OCI-LY7 (cell line): ENCODE measurements at regions not wholly inside any gene's neighbourhood (a gene's known extent, or its start where the extent isn't known, plus 50 kb on each side); places are given as distances from the start of the nearest gene placed in this dataset.
"Not testable (repeated sequence)": the region's sequence is repeated elsewhere in the genome, so short reads cannot be mapped to it uniquely, and the experiment has no call there.

Experiments used
- BruUV-seq: library from RNA; stranded (reverse); fragments of 400-500 nt; replicated peaks from 2 replicates; lab custom pipeline; 2021; lab: Mats Ljungman, UMichigan
- CTCF ChIA-PET: fragments of 300-600 bp; sonication (Branson Sonifier 250); formaldehyde crosslinking; loops from one replicate; lab custom pipeline; 2022; ENCODE audit warnings: antibody characterized with exemption; ENCODE audit not compliant: unreplicated experiment; lab: Charles Lee
- POLR2A ChIA-PET: fragments of 300-600 bp; sonication (Branson Sonifier 250); formaldehyde crosslinking; loops from one replicate; lab custom pipeline; 2022; ENCODE audit warnings: antibody characterized with exemption; lab: Charles Lee
- DNase-seq: peaks from one replicate; pipeline ENCODE4 v3.0.0-alpha.2; 2015; ENCODE audit warnings: low spot score
- H2AFZ ChIP-seq: fragments of 200-600 bp; sonication (generic), shearing (Covaris generic); 2 replicates; pipeline ENCODE4 v1.6.1; 2014; ENCODE audit warnings: mild to moderate bottlenecking, antibody characterized with exemption, low read length, moderate library complexity
- H3K27ac ChIP-seq: fragments of 200-600 bp; sonication (generic); 2 replicates; pipeline ENCODE4 v1.5.1; 2014; ENCODE audit warnings: mixed run types, low read depth, mild to moderate bottlenecking, moderate library complexity, low read length, inconsistent platforms; ENCODE audit not compliant: poor library complexity, severe bottlenecking
- H3K36me3 ChIP-seq: fragments of 200-600 bp; sonication (generic); 2 replicates; pipeline ENCODE4 v1.6.1; 2014; ENCODE audit warnings: mild to moderate bottlenecking, antibody characterized with exemption, low read length, moderate library complexity, mixed read lengths; ENCODE audit not compliant: insufficient read depth
- H3K4me1 ChIP-seq: fragments of 200-600 bp; sonication (generic); 2 replicates; pipeline ENCODE4 v1.5.1; 2014; ENCODE audit warnings: mild to moderate bottlenecking, low read length; ENCODE audit not compliant: insufficient read depth, poor library complexity, severe bottlenecking
- H3K4me2 ChIP-seq: fragments of 200-600 bp; sonication (generic); 2 replicates; pipeline ENCODE4 v1.6.1; 2014; ENCODE audit warnings: mild to moderate bottlenecking, low read length
- H3K4me3 ChIP-seq: fragments of 200-600 bp; sonication (generic); 2 replicates; pipeline ENCODE4 v1.5.1; 2014; ENCODE audit warnings: mild to moderate bottlenecking, low read depth, low read length; ENCODE audit not compliant: poor library complexity, severe bottlenecking
- H3K79me2 ChIP-seq: fragments of 200-600 bp; sonication (generic); 2 replicates; pipeline ENCODE4 v1.6.1; 2016; ENCODE audit warnings: low read depth, mild to moderate bottlenecking, low read length, moderate library complexity, mixed read lengths; ENCODE audit not compliant: insufficient read depth
- H3K9me2 ChIP-seq: fragments of 200-600 bp; sonication (generic); 2 replicates; pipeline ENCODE4 v1.6.1; 2016; ENCODE audit warnings: mild to moderate bottlenecking, low read length, mixed read lengths; ENCODE audit not compliant: insufficient read depth
- H3K9me3 ChIP-seq: fragments of 200-600 bp; sonication (generic); 2 replicates; pipeline ENCODE4 v1.6.1; 2014; ENCODE audit warnings: mild to moderate bottlenecking, mixed run types, low read length, mixed read lengths
- H4K20me1 ChIP-seq: fragments of 200-600 bp; sonication (generic); 2 replicates; pipeline ENCODE4 v1.6.1; 2014; ENCODE audit warnings: mild to moderate bottlenecking, antibody characterized with exemption, low read length, moderate library complexity, mixed read lengths; ENCODE audit not compliant: insufficient read depth
- EZH2phosphoT487 ChIP-seq: fragments of 200-600 bp; sonication (generic); IDR thresholded peaks from 2 replicates; pipeline ENCODE4 v1.6.1; 2018; ENCODE audit warnings: low read depth, borderline replicate concordance, mild to moderate bottlenecking, mixed run types, antibody characterized with exemption, low read length, moderate library complexity, mixed read lengths
- intact Hi-C: fragments of 100-400 bp; cut with micrococcal nuclease; formaldehyde crosslinking; loops from one replicate; pipeline ENCODE4 v1.10.0; 2022; ENCODE audit not compliant: unreplicated experiment
- TF ChIP-seq, protein P1 (sequence below): fragments of 200-600 bp; sonication (generic); conservative IDR thresholded peaks from 2 replicates; pipeline ENCODE4 v1.5.1; 2014; ENCODE audit warnings: mild to moderate bottlenecking, antibody characterized with exemption, low read length, moderate library complexity, mixed read lengths

- intact Hi-C loops: no loop called here
- H2AFZ ChIP-seq: no peak overlapping the region
- CTCF ChIA-PET: no interaction called here
Measured at GRCh38 chr7:119996634-119997033, 276.3 kb upstream of the KCND2 start.

GRCh38 chr7:119999738-120000475, 273.1 kb upstream of the KCND2 start:
- CTCF ChIA-PET: no interaction called here
- TF ChIP-seq, protein P1, sequence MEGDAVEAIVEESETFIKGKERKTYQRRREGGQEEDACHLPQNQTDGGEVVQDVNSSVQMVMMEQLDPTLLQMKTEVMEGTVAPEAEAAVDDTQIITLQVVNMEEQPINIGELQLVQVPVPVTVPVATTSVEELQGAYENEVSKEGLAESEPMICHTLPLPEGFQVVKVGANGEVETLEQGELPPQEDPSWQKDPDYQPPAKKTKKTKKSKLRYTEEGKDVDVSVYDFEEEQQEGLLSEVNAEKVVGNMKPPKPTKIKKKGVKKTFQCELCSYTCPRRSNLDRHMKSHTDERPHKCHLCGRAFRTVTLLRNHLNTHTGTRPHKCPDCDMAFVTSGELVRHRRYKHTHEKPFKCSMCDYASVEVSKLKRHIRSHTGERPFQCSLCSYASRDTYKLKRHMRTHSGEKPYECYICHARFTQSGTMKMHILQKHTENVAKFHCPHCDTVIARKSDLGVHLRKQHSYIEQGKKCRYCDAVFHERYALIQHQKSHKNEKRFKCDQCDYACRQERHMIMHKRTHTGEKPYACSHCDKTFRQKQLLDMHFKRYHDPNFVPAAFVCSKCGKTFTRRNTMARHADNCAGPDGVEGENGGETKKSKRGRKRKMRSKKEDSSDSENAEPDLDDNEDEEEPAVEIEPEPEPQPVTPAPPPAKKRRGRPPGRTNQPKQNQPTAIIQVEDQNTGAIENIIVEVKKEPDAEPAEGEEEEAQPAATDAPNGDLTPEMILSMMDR: no peak

More at GRCh38 chr7:119996634-119997033, 276.3 kb upstream of the KCND2 start:
- Histone ChIP-seq H3K9me2 (no peaks in the 10 kb centered on the region), H3K4me3 (no peak overlapping the region), H3K4me1 (no peaks in the 10 kb centered on the region), H4K20me1 (no peaks in the 10 kb centered on the region), H3K4me2 (no peak overlapping the region), H3K36me3 (no peaks in the 10 kb centered on the region), H3K79me2 (no peaks in the 10 kb centered on the region), H3K9me3 (no peaks in the 10 kb centered on the region), H3K27ac (no peak overlapping the region)
- BruUV-seq: no TSS peak
- POLR2A ChIA-PET: interaction anchor here (0.7 kb wide), 2 partner anchors 33 to 38 kb away, joined by 3 to 4 read pairs; no protein-coding TSS in a partner anchor
- DNase-seq: no peak
- no peak for TF ChIP-seq EZH2phosphoT487
- TF ChIP-seq, protein P1: no peak

GRCh38 chr7:120005720-120006119, 267.3 kb upstream of the KCND2 start:
- H3K79me2 ChIP-seq: no peaks in the 10 kb centered on the region
- no peaks in the 10 kb centered on the region for H4K20me1 ChIP-seq
- H2AFZ ChIP-seq: no peak overlapping the region
- H3K9me2 ChIP-seq: no peaks in the 10 kb centered on the region
- H3K4me1 ChIP-seq: no peaks in the 10 kb centered on the region
- intact Hi-C loops: no loop called here
- no TSS peak for BruUV-seq
- DNase-seq: no peak
- no peak overlapping the region for H3K4me2 ChIP-seq
- ChIA-PET CTCF (no interaction called here), POLR2A (no interaction called here)
- H3K36me3 ChIP-seq: no peaks in the 10 kb centered on the region
- no peaks in the 10 kb centered on the region for H3K9me3 ChIP-seq
- no peak overlapping the region for H3K27ac ChIP-seq
- no peak overlapping the region for H3K4me3 ChIP-seq
- TF ChIP-seq, protein P1: no peak
- TF ChIP-seq EZH2phosphoT487: no peak

More at GRCh38 chr7:119999738-120000475, 273.1 kb upstream of the KCND2 start:
- Histone ChIP-seq H4K20me1 (no peaks in the 10 kb centered on the region), H3K4me3 (no peak overlapping the region), H3K4me2 (no peak overlapping the region), H3K36me3 (no peaks in the 10 kb centered on the region), H3K79me2 (no peaks in the 10 kb centered on the region), H3K27ac (no peak overlapping the region), H3K9me2 (no peaks in the 10 kb centered on the region), H2AFZ (no peak overlapping the region), H3K9me3 (no peaks in the 10 kb centered on the region), H3K4me1 (no peaks in the 10 kb centered on the region)
- BruUV-seq: no TSS peak
- POLR2A ChIA-PET: interaction anchor here (0.6 kb wide), 1 partner anchor 51 kb away, joined by 3 read pairs; no protein-coding TSS in a partner anchor
- intact Hi-C loops: no loop called here
- no peak for DNase-seq

GRCh38 chr7:120014301-120014700, 258.7 kb upstream of the KCND2 start:
- H3K27ac ChIP-seq, H3K9me2 ChIP-seq, H4K20me1 ChIP-seq, H3K36me3 ChIP-seq, intact Hi-C loops, CTCF ChIA-PET, H3K4me3 ChIP-seq, H3K79me2 ChIP-seq, H3K4me2 ChIP-seq, H3K4me1 ChIP-seq, BruUV-seq, H2AFZ ChIP-seq, POLR2A ChIA-PET, DNase-seq, H3K9me3 ChIP-seq: not testable (repeated sequence)
